B cell (primary cell): ENCODE measurements at regions not wholly inside any gene's neighbourhood (a gene's known extent, or its start where the extent isn't known, plus 50 kb on each side); places are given as distances from the start of the nearest gene placed in this dataset.

Source experiments
- ATAC-seq: fragments of 200-7000 bp; cut with Tn5 transposase; one replicate; pipeline ENCODE4 v1.10.0; 2021; ENCODE audit warnings: low read depth, mild to moderate bottlenecking, moderate number of reproducible peaks, moderate library complexity
- CTCF ChIA-PET: fragments of 350-600 bp; sonication (Branson Sonifier 250); formaldehyde crosslinking; loops from one replicate; lab custom pipeline; 2021; ENCODE audit warnings: antibody characterized with exemption, inconsistent platforms; lab: Charles Lee
- POLR2A ChIA-PET: fragments of 350-600 bp; sonication (Branson Sonifier 250); formaldehyde crosslinking; loops from one replicate; lab custom pipeline; 2021; ENCODE audit warnings: antibody characterized with exemption; lab: Charles Lee
- DNase-seq: peaks from one replicate; pipeline ENCODE4 v3.0.0; 2013
- H2AFZ ChIP-seq: 2 replicates; pipeline ENCODE4 v1.6.1; 2012; ENCODE audit warnings: mild to moderate bottlenecking, low read depth, low read length; ENCODE audit not compliant: insufficient read depth, poor library complexity, severe bottlenecking
- H3K27ac ChIP-seq, 2 donors: 1 replicate in 1 of 2; 2 replicates in 1 of 2; pipeline ENCODE4 v1.5.1; 2012 to 2013; ENCODE audit warnings: low read length in 2 of 2, mild to moderate bottlenecking in 2 of 2, moderate library complexity in 1 of 2
- H3K27me3 ChIP-seq, 4 experiments: fragments of 200-600 bp in 1 of 4; sonication (generic) in 1 of 4; replicated peaks in 1 of 4; 1 replicate in 2 of 4; 2 replicates in 2 of 4; pipeline versions ENCODE4 v1.6.1 to v1.7.0; 2013 to 2016; ENCODE audit warnings: low read length in 3 of 4, mild to moderate bottlenecking in 2 of 4, mixed read lengths in 1 of 4, moderate library complexity in 1 of 4; ENCODE audit not compliant: insufficient read depth in 4 of 4, control insufficient read depth in 3 of 4; ENCODE audit errors: control extremely low read depth in 1 of 4
- H3K36me3 ChIP-seq, 2 experiments: replicated peaks in 1 of 2; 1 replicate in 1 of 2; 2 replicates in 1 of 2; pipeline versions ENCODE4 v1.6.1 to v1.7.1; 2013; ENCODE audit warnings: low read length in 1 of 2; ENCODE audit not compliant: insufficient read depth in 2 of 2, control insufficient read depth in 1 of 2; ENCODE audit errors: control extremely low read depth in 1 of 2, extremely low read depth in 1 of 2
- H3K4me1 ChIP-seq, 2 donors: fragments of 200-600 bp in 1 of 2; sonication (generic) in 1 of 2; 1 replicate in 1 of 2; 2 replicates in 1 of 2; pipeline versions ENCODE4 v1.5.1 to v1.6.1; 2013 to 2017; ENCODE audit warnings: low read length in 2 of 2; ENCODE audit not compliant: control insufficient read depth in 2 of 2, insufficient read depth in 2 of 2
- H3K4me2 ChIP-seq: replicated peaks from 2 replicates; pipeline ENCODE3; 2012; ENCODE audit warnings: mild to moderate bottlenecking, low read depth, low read length; ENCODE audit not compliant: poor library complexity, severe bottlenecking
- H3K4me3 ChIP-seq, 5 experiments: fragments of 200-600 bp in 1 of 5; sonication (generic) in 1 of 5; 1 replicate in 3 of 5; 2 replicates in 2 of 5; pipeline versions ENCODE4 v1.5.1 to v1.7.0; 2011 to 2016; ENCODE audit warnings: low read length in 4 of 5, mild to moderate bottlenecking in 4 of 5, low read depth in 2 of 5, control low read depth in 1 of 5, moderate library complexity in 1 of 5; ENCODE audit not compliant: insufficient read depth in 1 of 5; ENCODE audit errors: control extremely low read depth in 1 of 5, extremely low read depth in 1 of 5
- H3K79me2 ChIP-seq: fragments of 200-600 bp; sonication (generic); one replicate; pipeline ENCODE4 v1.6.0; 2016; ENCODE audit warnings: low read length; ENCODE audit not compliant: control insufficient read depth, insufficient read depth
- H3K9ac ChIP-seq: fragments of 200-600 bp; sonication (generic); 2 replicates; pipeline ENCODE4 v1.6.1; 2017; ENCODE audit warnings: mild to moderate bottlenecking, low read length, moderate library complexity
- H3K9me3 ChIP-seq, 3 donors: one replicate each; pipeline versions ENCODE4 v1.6.1 to v1.7.1; 2013; ENCODE audit warnings: low read length in 2 of 3; ENCODE audit not compliant: control insufficient read depth in 2 of 3, insufficient read depth in 1 of 3; ENCODE audit errors: control extremely low read depth in 1 of 3
- H4K20me1 ChIP-seq: 2 replicates; pipeline ENCODE4 v1.6.0; 2012; ENCODE audit warnings: mild to moderate bottlenecking, low read length; ENCODE audit not compliant: insufficient read depth, control insufficient read depth, poor library complexity, severe bottlenecking
- H3K27ac Mint-ChIP-seq: one replicate; pipeline ENCODE4 v1.8.0; 2021; ENCODE audit warnings: mixed read lengths
- H3K27me3 Mint-ChIP-seq: one replicate; pipeline ENCODE4 v1.8.0; 2021; ENCODE audit warnings: mixed read lengths
- H3K4me1 Mint-ChIP-seq: one replicate; pipeline ENCODE4 v1.8.0; 2021; ENCODE audit warnings: mixed read lengths
- H3K4me3 Mint-ChIP-seq: one replicate; pipeline ENCODE4 v1.8.0; 2021; ENCODE audit warnings: mixed read lengths
- H3K9me3 Mint-ChIP-seq: one replicate; pipeline ENCODE4 v1.8.0; 2022; ENCODE audit warnings: mixed read lengths; ENCODE audit not compliant: insufficient read depth
- EZH2 ChIP-seq: IDR thresholded peaks from 2 replicates; pipeline ENCODE4 v1.6.1; 2012; ENCODE audit warnings: borderline replicate concordance, low read depth, mild to moderate bottlenecking, moderate library complexity, low read length; ENCODE audit not compliant: insufficient read depth, poor library complexity, severe bottlenecking
- WGBS: methylation state at CpG from one replicate; pipeline ENCODE4 v1.1.5; 2013; ENCODE audit warnings: missing lambda C conversion rate; ENCODE audit not compliant: insufficient coverage; 5-methylcytosine and 5-hydroxymethylcytosine counted together
- intact Hi-C: fragments of 100-400 bp; cut with micrococcal nuclease; formaldehyde crosslinking; loops from one replicate; pipeline ENCODE4 v1.10.0; 2022
- TF ChIP-seq, protein P1 (sequence below): fragments of 200-600 bp; IDR thresholded peaks from one replicate; pipeline ENCODE4 v1.8.0; 2022; ENCODE audit warnings: antibody characterized with exemption, mild to moderate bottlenecking

DNA sequence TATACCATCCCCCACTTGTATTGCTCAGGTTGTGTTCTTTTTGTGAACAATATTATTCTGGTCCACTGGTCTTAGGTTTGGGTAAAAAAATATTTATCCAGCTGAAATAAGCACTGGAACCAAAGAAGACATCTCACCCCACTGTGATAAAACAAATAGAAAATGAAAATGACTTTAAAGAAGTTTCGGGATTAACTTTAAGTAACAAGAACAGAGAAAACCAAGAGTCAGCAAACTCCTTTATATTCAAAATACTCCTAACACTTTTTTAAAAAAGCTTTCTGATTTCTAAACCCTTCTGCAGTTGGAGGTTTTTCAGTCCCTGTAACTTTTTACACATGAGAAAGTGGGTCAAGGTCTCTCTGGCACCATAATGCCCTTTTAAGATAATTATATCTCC, 273.9 kb upstream of the CDH10 start:
- no peak overlapping the region for H2AFZ ChIP-seq
- H3K9ac ChIP-seq, result no peak overlapping the region
- ChIA-PET CTCF (no interaction called here), POLR2A (no interaction called here)
- no peaks in the 10 kb centered on the region for H3K79me2 ChIP-seq
- ATAC-seq (no peak), DNase-seq (no peak)
- TF ChIP-seq, protein P1, sequence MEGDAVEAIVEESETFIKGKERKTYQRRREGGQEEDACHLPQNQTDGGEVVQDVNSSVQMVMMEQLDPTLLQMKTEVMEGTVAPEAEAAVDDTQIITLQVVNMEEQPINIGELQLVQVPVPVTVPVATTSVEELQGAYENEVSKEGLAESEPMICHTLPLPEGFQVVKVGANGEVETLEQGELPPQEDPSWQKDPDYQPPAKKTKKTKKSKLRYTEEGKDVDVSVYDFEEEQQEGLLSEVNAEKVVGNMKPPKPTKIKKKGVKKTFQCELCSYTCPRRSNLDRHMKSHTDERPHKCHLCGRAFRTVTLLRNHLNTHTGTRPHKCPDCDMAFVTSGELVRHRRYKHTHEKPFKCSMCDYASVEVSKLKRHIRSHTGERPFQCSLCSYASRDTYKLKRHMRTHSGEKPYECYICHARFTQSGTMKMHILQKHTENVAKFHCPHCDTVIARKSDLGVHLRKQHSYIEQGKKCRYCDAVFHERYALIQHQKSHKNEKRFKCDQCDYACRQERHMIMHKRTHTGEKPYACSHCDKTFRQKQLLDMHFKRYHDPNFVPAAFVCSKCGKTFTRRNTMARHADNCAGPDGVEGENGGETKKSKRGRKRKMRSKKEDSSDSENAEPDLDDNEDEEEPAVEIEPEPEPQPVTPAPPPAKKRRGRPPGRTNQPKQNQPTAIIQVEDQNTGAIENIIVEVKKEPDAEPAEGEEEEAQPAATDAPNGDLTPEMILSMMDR, result no peak
- no peak for TF ChIP-seq EZH2
- no peaks in the 10 kb centered on the region for H3K27me3 ChIP-seq
- H3K9me3 ChIP-seq, result peaks cover 0 to 5% (median 0%) of the 10 kb centered on the region in 3 donors
- H3K4me1 ChIP-seq, result no peaks in the 10 kb centered on the region
- intact Hi-C loops, result no loop called here
- no peak overlapping the region for H3K4me3 Mint-ChIP-seq
- H3K27ac Mint-ChIP-seq, result no peak overlapping the region
- H3K27ac ChIP-seq, result no peak overlapping the region
- H4K20me1 ChIP-seq, result no peaks in the 10 kb centered on the region
- no peaks in the 10 kb centered on the region for H3K4me1 Mint-ChIP-seq
- no peaks in the 10 kb centered on the region for H3K27me3 Mint-ChIP-seq
- H3K4me3 ChIP-seq, result no peak overlapping the region
- H3K4me2 ChIP-seq, result no peak overlapping the region
- no CpG with 5 or more reads among the region's 1 CpG for WGBS
- peaks cover 9% of the 10 kb centered on the region for H3K9me3 Mint-ChIP-seq
- no peaks in the 10 kb centered on the region for H3K36me3 ChIP-seq

DNA sequence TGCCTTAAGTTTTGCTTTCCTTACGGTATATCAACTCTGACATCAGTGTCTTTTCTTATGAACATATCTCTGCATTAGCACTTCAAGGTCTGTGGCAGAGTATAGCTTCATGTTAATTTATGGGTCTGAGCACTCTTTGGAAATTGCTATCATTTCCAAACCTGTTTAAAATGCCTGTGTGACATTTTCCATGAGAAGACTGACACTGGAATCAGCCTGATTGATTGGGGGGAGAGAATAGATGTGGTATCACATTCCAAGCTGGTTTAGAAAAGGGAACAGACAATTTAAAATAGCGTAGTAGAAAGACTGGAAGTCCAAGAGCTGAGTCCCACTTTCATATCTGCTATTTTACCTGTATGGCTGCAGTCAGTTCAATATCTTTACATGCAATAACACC, 272.1 kb upstream of the CDH10 start:
- Histone ChIP-seq H3K4me3 (no peak overlapping the region), H3K27me3 (no peaks in the 10 kb centered on the region), H3K4me1 (no peaks in the 10 kb centered on the region), H3K36me3 (no peaks in the 10 kb centered on the region), H3K27ac (no peak overlapping the region), H3K79me2 (no peaks in the 10 kb centered on the region), H3K9me3 (no peaks in the 10 kb centered on the region), H4K20me1 (no peaks in the 10 kb centered on the region), H3K4me2 (no peak overlapping the region), H3K9ac (no peak overlapping the region), H2AFZ (no peak overlapping the region)
- intact Hi-C loops, result no loop called here
- CTCF ChIA-PET, result no interaction called here
- no peak overlapping the region for H3K4me3 Mint-ChIP-seq
- peaks cover 6% of the 10 kb centered on the region for H3K9me3 Mint-ChIP-seq
- DNase-seq (no peak), ATAC-seq (no peak)
- H3K4me1 Mint-ChIP-seq, result no peaks in the 10 kb centered on the region
- POLR2A ChIA-PET, result no interaction called here
- TF ChIP-seq EZH2, result no peak
- TF ChIP-seq, protein P1, result no peak
- no CpG with 5 or more reads among the region's 2 CpGs for WGBS
- H3K27me3 Mint-ChIP-seq, result no peaks in the 10 kb centered on the region
- no peak overlapping the region for H3K27ac Mint-ChIP-seq
